ENCODE measurements at regions not wholly inside any gene's neighbourhood (a gene's known extent, or its start where the extent isn't known, plus 50 kb on each side); places are given as distances from the start of the nearest gene placed in this dataset.

DNA sequence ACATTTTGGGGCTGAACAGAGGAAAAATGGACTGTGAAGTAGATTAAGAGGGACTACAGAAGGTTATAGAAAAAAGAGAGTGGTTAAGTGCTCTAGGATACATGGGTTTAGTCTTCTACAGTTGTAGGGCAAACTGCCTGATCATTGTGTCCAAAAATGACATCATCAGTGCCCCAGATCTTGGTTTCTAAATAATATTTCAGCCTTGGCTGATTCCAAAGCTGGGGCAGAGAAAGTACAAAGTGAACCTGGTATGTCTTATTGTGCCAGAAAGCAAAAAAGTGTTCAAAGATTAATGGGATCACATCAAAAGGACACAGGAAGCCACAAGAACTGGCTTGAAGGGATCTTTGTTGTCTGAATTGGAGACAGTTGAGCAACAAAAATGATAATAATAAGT lies 97.1 kb upstream of the ZNF521 start:
- Mint-ChIP-seq H3K4me1 (no peaks in the 10 kb centered on the region), H3K27me3 (no peaks in the 10 kb centered on the region), H3K4me3 (no peak overlapping the region), H3K27ac (no peak overlapping the region), H3K9me3 (ENCODE audit: insufficient read depth) (peaks cover 4% of the 10 kb centered on the region)
- no peak overlapping the region for H3K27ac ChIP-seq (ENCODE audit: low read length in 2 of 2)
- ChIA-PET POLR2A (no interaction called here), CTCF (no interaction called here)
- no peaks in the 10 kb centered on the region for H3K27me3 ChIP-seq (replicated peaks in 1 of 4; ENCODE audit: control extremely low read depth in 1 of 4, control insufficient read depth in 3 of 4, insufficient read depth in 4 of 4, low read length in 3 of 4)
- H3K9ac ChIP-seq (ENCODE audit: low read length), result no peak overlapping the region
- ATAC-seq (ENCODE audit: low read depth) (no peak), DNase-seq (no peak)
- no peaks in the 10 kb centered on the region for H3K79me2 ChIP-seq (ENCODE audit: control insufficient read depth, insufficient read depth, low read length)
- H2AFZ ChIP-seq (ENCODE audit: insufficient read depth, low read depth, low read length, poor library complexity, severe bottlenecking), result no peak overlapping the region
- H3K9me3 ChIP-seq (ENCODE audit: control extremely low read depth in 1 of 3, control insufficient read depth in 2 of 3, insufficient read depth in 1 of 3, low read length in 2 of 3), result no peaks in the 10 kb centered on the region
- intact Hi-C loops (cut with micrococcal nuclease), result no loop called here
- H3K4me3 ChIP-seq (ENCODE audit: control extremely low read depth in 1 of 5, extremely low read depth in 1 of 5, insufficient read depth in 1 of 5, low read depth in 2 of 5, low read length in 4 of 5), result no peak overlapping the region
- no peak overlapping the region for H3K4me2 ChIP-seq (replicated peaks; ENCODE audit: low read depth, low read length, poor library complexity, severe bottlenecking)
- TF ChIP-seq, protein P1, sequence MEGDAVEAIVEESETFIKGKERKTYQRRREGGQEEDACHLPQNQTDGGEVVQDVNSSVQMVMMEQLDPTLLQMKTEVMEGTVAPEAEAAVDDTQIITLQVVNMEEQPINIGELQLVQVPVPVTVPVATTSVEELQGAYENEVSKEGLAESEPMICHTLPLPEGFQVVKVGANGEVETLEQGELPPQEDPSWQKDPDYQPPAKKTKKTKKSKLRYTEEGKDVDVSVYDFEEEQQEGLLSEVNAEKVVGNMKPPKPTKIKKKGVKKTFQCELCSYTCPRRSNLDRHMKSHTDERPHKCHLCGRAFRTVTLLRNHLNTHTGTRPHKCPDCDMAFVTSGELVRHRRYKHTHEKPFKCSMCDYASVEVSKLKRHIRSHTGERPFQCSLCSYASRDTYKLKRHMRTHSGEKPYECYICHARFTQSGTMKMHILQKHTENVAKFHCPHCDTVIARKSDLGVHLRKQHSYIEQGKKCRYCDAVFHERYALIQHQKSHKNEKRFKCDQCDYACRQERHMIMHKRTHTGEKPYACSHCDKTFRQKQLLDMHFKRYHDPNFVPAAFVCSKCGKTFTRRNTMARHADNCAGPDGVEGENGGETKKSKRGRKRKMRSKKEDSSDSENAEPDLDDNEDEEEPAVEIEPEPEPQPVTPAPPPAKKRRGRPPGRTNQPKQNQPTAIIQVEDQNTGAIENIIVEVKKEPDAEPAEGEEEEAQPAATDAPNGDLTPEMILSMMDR (IDR thresholded peaks at IDR 0.05), result no peak
- no peak for TF ChIP-seq EZH2 (IDR thresholded peaks at IDR 0.05; ENCODE audit: borderline replicate concordance, insufficient read depth, low read depth, low read length, poor library complexity, severe bottlenecking)
- H4K20me1 ChIP-seq (ENCODE audit: control insufficient read depth, insufficient read depth, low read length, poor library complexity, severe bottlenecking), result no peaks in the 10 kb centered on the region
- H3K4me1 ChIP-seq (ENCODE audit: control insufficient read depth in 2 of 2, insufficient read depth in 2 of 2, low read length in 2 of 2), result no peaks in the 10 kb centered on the region
- no peaks in the 10 kb centered on the region for H3K36me3 ChIP-seq (replicated peaks in 1 of 2; ENCODE audit: control extremely low read depth in 1 of 2, control insufficient read depth in 1 of 2, extremely low read depth in 1 of 2, insufficient read depth in 2 of 2, low read length in 1 of 2)

DNA sequence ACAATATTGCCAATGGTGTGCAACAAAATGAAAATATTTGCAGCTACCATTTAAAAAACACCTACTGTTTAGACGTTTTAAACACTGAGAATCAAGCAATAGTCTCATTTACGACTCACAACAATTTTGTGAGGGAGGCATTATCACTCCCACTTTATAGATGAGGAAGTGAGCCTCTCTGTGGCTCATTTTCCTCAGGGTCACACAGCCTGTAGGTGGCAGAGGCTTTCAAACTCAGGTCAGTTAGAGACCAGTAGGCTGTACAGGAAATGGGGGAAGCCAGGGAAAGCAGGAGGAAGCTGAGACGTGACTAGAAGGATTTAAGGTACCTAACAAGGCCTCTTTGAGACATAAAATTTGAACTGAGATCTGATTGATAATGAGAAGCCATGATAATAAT lies 95.0 kb upstream of the ZNF521 start:
- peaks cover 2% of the 10 kb centered on the region for H3K9me3 Mint-ChIP-seq (ENCODE audit: insufficient read depth)
- no peak overlapping the region for H3K4me3 Mint-ChIP-seq
- TF ChIP-seq, protein P1 (IDR thresholded peaks at IDR 0.05), result no peak
- DNase-seq, result no peak
- no peak overlapping the region for H3K4me2 ChIP-seq (replicated peaks; ENCODE audit: low read depth, low read length, poor library complexity, severe bottlenecking)
- CTCF ChIA-PET, result no interaction called here
- H3K27ac Mint-ChIP-seq, result no peak overlapping the region
- no peaks in the 10 kb centered on the region for H3K9me3 ChIP-seq (ENCODE audit: control extremely low read depth in 1 of 3, control insufficient read depth in 2 of 3, insufficient read depth in 1 of 3, low read length in 2 of 3)
- H4K20me1 ChIP-seq (ENCODE audit: control insufficient read depth, insufficient read depth, low read length, poor library complexity, severe bottlenecking), result no peaks in the 10 kb centered on the region
- H2AFZ ChIP-seq (ENCODE audit: insufficient read depth, low read depth, low read length, poor library complexity, severe bottlenecking), result no peak overlapping the region
- no peak overlapping the region for H3K4me3 ChIP-seq (ENCODE audit: control extremely low read depth in 1 of 5, extremely low read depth in 1 of 5, insufficient read depth in 1 of 5, low read depth in 2 of 5, low read length in 4 of 5)
- H3K79me2 ChIP-seq (ENCODE audit: control insufficient read depth, insufficient read depth, low read length), result no peaks in the 10 kb centered on the region
- no peak overlapping the region for H3K27ac ChIP-seq (ENCODE audit: low read length in 2 of 2)
- no peaks in the 10 kb centered on the region for H3K4me1 Mint-ChIP-seq
- no peak for ATAC-seq (ENCODE audit: low read depth)
- no peaks in the 10 kb centered on the region for H3K27me3 Mint-ChIP-seq
- 14% methylated on average over 1 of the region's 3 CpGs for WGBS (ENCODE audit: insufficient coverage)
- H3K4me1 ChIP-seq (ENCODE audit: control insufficient read depth in 2 of 2, insufficient read depth in 2 of 2, low read length in 2 of 2), result no peaks in the 10 kb centered on the region
- H3K36me3 ChIP-seq (replicated peaks in 1 of 2; ENCODE audit: control extremely low read depth in 1 of 2, control insufficient read depth in 1 of 2, extremely low read depth in 1 of 2, insufficient read depth in 2 of 2, low read length in 1 of 2), result no peaks in the 10 kb centered on the region
- H3K27me3 ChIP-seq (replicated peaks in 1 of 4; ENCODE audit: control extremely low read depth in 1 of 4, control insufficient read depth in 3 of 4, insufficient read depth in 4 of 4, low read length in 3 of 4), result no peaks in the 10 kb centered on the region
- POLR2A ChIA-PET, result no interaction called here
- no peak overlapping the region for H3K9ac ChIP-seq (ENCODE audit: low read length)
- intact Hi-C loops (cut with micrococcal nuclease), result no loop called here

All from B cell (primary cell).